ENCODE measurements at regions not wholly inside any gene's neighbourhood (a gene's known extent, or its start where the extent isn't known, plus 50 kb on each side); places are given as distances from the start of the nearest gene placed in this dataset.

DNA sequence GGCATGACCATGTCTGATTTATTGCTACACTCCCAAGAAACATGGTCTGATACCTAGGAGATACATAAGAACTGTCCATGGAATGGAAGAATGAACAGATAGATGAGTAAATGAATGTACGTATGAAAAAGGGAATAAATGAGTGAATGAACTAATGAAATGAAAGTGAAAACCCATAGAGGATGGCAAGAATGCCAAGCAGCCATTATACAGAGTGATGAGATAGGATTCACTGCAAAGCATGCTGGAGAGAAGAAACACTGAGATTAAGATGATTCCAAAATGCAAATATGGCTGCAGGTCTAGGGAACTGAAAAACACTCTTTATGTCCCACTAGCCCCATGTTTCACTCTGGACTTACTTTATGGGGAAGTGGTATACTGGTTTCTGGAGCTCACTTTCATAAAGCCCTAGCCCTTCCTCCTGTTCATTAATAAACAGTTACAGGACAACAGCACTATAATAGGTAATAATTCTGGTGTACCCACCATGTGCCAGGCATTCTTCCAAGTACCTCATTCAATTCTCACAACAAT lies 170.3 kb upstream of the RAD23B start:
- no peak for ATAC-seq
- TF ChIP-seq, protein P1, sequence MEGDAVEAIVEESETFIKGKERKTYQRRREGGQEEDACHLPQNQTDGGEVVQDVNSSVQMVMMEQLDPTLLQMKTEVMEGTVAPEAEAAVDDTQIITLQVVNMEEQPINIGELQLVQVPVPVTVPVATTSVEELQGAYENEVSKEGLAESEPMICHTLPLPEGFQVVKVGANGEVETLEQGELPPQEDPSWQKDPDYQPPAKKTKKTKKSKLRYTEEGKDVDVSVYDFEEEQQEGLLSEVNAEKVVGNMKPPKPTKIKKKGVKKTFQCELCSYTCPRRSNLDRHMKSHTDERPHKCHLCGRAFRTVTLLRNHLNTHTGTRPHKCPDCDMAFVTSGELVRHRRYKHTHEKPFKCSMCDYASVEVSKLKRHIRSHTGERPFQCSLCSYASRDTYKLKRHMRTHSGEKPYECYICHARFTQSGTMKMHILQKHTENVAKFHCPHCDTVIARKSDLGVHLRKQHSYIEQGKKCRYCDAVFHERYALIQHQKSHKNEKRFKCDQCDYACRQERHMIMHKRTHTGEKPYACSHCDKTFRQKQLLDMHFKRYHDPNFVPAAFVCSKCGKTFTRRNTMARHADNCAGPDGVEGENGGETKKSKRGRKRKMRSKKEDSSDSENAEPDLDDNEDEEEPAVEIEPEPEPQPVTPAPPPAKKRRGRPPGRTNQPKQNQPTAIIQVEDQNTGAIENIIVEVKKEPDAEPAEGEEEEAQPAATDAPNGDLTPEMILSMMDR (IDR thresholded peaks at IDR 0.05): no peak
- H3K27me3 ChIP-seq: no peaks in the 10 kb centered on the region
- H3K36me3 ChIP-seq: no peaks in the 10 kb centered on the region
- no peaks in the 10 kb centered on the region for H3K4me1 ChIP-seq
- no peaks in the 10 kb centered on the region for H3K9me3 ChIP-seq
- no peak overlapping the region for H3K27ac ChIP-seq
- intact Hi-C loops (cut with DNase I): no loop called here
- no peak overlapping the region for H3K4me3 ChIP-seq
- no peak for DNase-seq

DNA sequence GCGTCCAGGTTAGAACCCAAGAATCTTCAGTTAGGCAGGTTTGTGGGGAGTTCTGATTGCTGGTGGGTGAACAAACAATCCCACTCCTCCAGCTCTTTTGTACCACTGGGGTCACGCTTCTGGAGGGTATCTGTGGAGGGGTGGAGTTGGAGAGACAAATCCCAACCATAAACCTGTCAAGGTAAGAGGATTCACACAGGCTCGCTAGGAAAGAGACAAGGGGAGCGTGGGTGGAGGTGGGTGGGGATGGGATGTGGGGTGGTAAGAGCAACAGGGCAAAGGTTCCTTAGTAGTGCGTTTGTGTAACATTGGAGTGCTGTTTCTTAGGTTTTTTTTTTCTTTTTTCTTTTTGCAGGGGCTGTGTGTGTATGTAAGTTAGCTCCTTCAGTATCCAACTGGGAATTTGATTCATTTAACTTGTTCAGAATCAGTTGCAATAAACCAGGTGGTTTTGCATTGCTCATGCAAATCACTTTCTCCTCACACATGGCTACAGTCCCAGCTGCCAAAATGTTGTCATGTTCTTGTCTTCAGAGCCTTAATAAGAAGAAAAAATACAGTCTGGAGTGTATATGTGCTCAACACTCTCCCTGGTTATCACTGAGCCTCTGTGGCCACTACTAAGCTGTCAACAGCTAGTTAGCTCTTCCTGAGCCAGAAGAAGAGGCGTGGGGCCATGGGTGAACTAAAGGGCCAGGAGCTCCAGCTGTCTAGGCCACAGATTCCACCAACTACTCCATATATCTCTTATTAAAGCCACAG lies 164.0 kb upstream of the RAD23B start:
- Histone ChIP-seq H3K27ac (no peak overlapping the region), H3K27me3 (no peaks in the 10 kb centered on the region), H3K36me3 (no peaks in the 10 kb centered on the region), H3K4me1 (no peaks in the 10 kb centered on the region), H3K4me3 (no peak overlapping the region), H3K9me3 (no peaks in the 10 kb centered on the region)
- TF ChIP-seq, protein P1 (IDR thresholded peaks at IDR 0.05): no peak
- intact Hi-C loops (cut with DNase I): no loop called here
- ATAC-seq (no peak), DNase-seq (no peak)

DNA sequence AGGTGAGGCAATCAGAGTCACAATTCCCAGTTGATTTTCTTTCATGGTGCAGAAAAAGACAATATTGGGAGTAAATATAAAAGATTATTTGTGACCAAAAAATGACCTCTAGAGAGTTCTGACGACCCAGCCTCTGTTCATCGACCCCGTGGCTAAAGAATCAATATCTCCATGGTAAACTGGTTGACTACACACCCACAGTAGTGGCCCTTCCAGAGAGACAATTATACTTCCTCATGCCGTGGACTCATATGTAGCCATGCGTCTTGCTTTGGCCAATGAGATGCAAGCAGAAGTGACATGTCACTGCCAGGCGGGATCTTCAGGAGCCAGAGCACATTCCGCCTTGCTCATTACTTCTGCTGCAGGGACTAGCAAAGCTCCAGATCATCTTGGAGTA lies 163.3 kb upstream of the RAD23B start:
- TF ChIP-seq, protein P1 (IDR thresholded peaks at IDR 0.05): no peak
- H3K4me3 ChIP-seq: no peak overlapping the region
- no peaks in the 10 kb centered on the region for H3K9me3 ChIP-seq
- no peaks in the 10 kb centered on the region for H3K36me3 ChIP-seq
- no peaks in the 10 kb centered on the region for H3K27me3 ChIP-seq
- DNase-seq (no peak), ATAC-seq (no peak)
- intact Hi-C loops (cut with DNase I): no loop called here
- no peak overlapping the region for H3K27ac ChIP-seq
- no peaks in the 10 kb centered on the region for H3K4me1 ChIP-seq

DNA sequence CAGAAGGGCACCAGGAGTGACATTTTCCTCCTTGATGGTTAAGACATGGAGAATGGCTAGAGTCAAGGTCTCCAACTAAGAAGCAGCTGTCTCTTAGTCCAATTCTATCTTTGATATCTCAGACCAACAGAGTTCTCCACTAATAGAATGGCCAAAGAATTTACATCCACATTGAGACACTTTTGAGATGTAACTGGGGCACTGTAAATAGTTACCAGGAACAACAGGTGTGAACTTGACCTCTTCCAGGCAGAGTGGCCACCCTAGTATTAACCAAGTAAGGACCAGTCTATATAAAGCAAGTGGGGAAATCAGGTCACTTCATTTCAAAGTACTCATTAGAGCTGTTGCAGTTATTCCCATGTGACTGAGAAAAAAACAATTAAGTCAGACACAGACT lies 159.7 kb upstream of the RAD23B start:
- H3K27me3 ChIP-seq: no peaks in the 10 kb centered on the region
- no peaks in the 10 kb centered on the region for H3K4me1 ChIP-seq
- no peaks in the 10 kb centered on the region for H3K36me3 ChIP-seq
- no peak for DNase-seq
- no peak overlapping the region for H3K27ac ChIP-seq
- ATAC-seq: no peak
- intact Hi-C loops (cut with DNase I): no loop called here
- no peaks in the 10 kb centered on the region for H3K9me3 ChIP-seq
- no peak overlapping the region for H3K4me3 ChIP-seq
- TF ChIP-seq, protein P1 (IDR thresholded peaks at IDR 0.05): no peak

DNA sequence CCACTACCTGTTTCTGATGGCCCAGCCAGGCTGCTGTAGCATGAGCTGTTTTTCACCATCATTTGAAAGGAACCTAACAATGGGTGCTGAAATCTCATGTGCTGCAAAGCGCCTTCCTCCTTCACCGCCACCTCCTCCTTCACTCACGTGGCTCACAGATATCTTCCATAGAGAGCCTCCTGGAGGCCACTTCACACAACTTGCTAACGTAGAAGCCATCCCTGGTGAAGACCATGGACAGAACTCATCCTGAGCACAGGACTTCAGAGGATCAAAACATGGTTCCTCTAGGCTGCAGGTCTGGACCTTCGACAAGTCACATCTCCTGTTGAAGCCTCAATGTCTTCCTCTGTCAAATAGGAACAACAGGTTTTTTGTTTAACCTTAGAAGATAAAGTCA lies 155.5 kb upstream of the RAD23B start:
- no peak for ATAC-seq
- TF ChIP-seq, protein P1 (IDR thresholded peaks at IDR 0.05): no peak
- intact Hi-C loops (cut with DNase I): no loop called here

More for the DNA sequence above, 155.5 kb upstream of the RAD23B start:
- no peak for DNase-seq
- H3K27me3 ChIP-seq: no peaks in the 10 kb centered on the region
- H3K36me3 ChIP-seq: no peaks in the 10 kb centered on the region
- no peak overlapping the region for H3K4me3 ChIP-seq
- no peaks in the 10 kb centered on the region for H3K9me3 ChIP-seq
- no peak overlapping the region for H3K27ac ChIP-seq
- H3K4me1 ChIP-seq: no peaks in the 10 kb centered on the region
